B cell (primary cell): ENCODE measurements at regions not wholly inside any gene's neighbourhood (a gene's known extent, or its start where the extent isn't known, plus 50 kb on each side); places are given as distances from the start of the nearest gene placed in this dataset.

Experiments used
- ATAC-seq: fragments of 200-7000 bp; cut with Tn5 transposase; one replicate; pipeline ENCODE4 v1.10.0; 2021; ENCODE audit warnings: low read depth, mild to moderate bottlenecking, moderate number of reproducible peaks, moderate library complexity
- CTCF ChIA-PET: fragments of 350-600 bp; sonication (Branson Sonifier 250); formaldehyde crosslinking; loops from one replicate; lab custom pipeline; 2021; ENCODE audit warnings: antibody characterized with exemption, inconsistent platforms; lab: Charles Lee
- POLR2A ChIA-PET: fragments of 350-600 bp; sonication (Branson Sonifier 250); formaldehyde crosslinking; loops from one replicate; lab custom pipeline; 2021; ENCODE audit warnings: antibody characterized with exemption; lab: Charles Lee
- DNase-seq: peaks from one replicate; pipeline ENCODE4 v3.0.0; 2013
- H2AFZ ChIP-seq: 2 replicates; pipeline ENCODE4 v1.6.1; 2012; ENCODE audit warnings: mild to moderate bottlenecking, low read depth, low read length; ENCODE audit not compliant: insufficient read depth, poor library complexity, severe bottlenecking
- H3K27ac ChIP-seq, 2 donors: 1 replicate in 1 of 2; 2 replicates in 1 of 2; pipeline ENCODE4 v1.5.1; 2012 to 2013; ENCODE audit warnings: low read length in 2 of 2, mild to moderate bottlenecking in 2 of 2, moderate library complexity in 1 of 2
- H3K27me3 ChIP-seq, 4 experiments: fragments of 200-600 bp in 1 of 4; sonication (generic) in 1 of 4; replicated peaks in 1 of 4; 1 replicate in 2 of 4; 2 replicates in 2 of 4; pipeline versions ENCODE4 v1.6.1 to v1.7.0; 2013 to 2016; ENCODE audit warnings: low read length in 3 of 4, mild to moderate bottlenecking in 2 of 4, mixed read lengths in 1 of 4, moderate library complexity in 1 of 4; ENCODE audit not compliant: insufficient read depth in 4 of 4, control insufficient read depth in 3 of 4; ENCODE audit errors: control extremely low read depth in 1 of 4
- H3K36me3 ChIP-seq, 2 experiments: replicated peaks in 1 of 2; 1 replicate in 1 of 2; 2 replicates in 1 of 2; pipeline versions ENCODE4 v1.6.1 to v1.7.1; 2013; ENCODE audit warnings: low read length in 1 of 2; ENCODE audit not compliant: insufficient read depth in 2 of 2, control insufficient read depth in 1 of 2; ENCODE audit errors: control extremely low read depth in 1 of 2, extremely low read depth in 1 of 2
- H3K4me1 ChIP-seq, 2 donors: fragments of 200-600 bp in 1 of 2; sonication (generic) in 1 of 2; 1 replicate in 1 of 2; 2 replicates in 1 of 2; pipeline versions ENCODE4 v1.5.1 to v1.6.1; 2013 to 2017; ENCODE audit warnings: low read length in 2 of 2; ENCODE audit not compliant: control insufficient read depth in 2 of 2, insufficient read depth in 2 of 2
- H3K4me2 ChIP-seq: replicated peaks from 2 replicates; pipeline ENCODE3; 2012; ENCODE audit warnings: mild to moderate bottlenecking, low read depth, low read length; ENCODE audit not compliant: poor library complexity, severe bottlenecking
- H3K4me3 ChIP-seq, 5 experiments: fragments of 200-600 bp in 1 of 5; sonication (generic) in 1 of 5; 1 replicate in 3 of 5; 2 replicates in 2 of 5; pipeline versions ENCODE4 v1.5.1 to v1.7.0; 2011 to 2016; ENCODE audit warnings: low read length in 4 of 5, mild to moderate bottlenecking in 4 of 5, low read depth in 2 of 5, control low read depth in 1 of 5, moderate library complexity in 1 of 5; ENCODE audit not compliant: insufficient read depth in 1 of 5; ENCODE audit errors: control extremely low read depth in 1 of 5, extremely low read depth in 1 of 5
- H3K79me2 ChIP-seq: fragments of 200-600 bp; sonication (generic); one replicate; pipeline ENCODE4 v1.6.0; 2016; ENCODE audit warnings: low read length; ENCODE audit not compliant: control insufficient read depth, insufficient read depth
- H3K9ac ChIP-seq: fragments of 200-600 bp; sonication (generic); 2 replicates; pipeline ENCODE4 v1.6.1; 2017; ENCODE audit warnings: mild to moderate bottlenecking, low read length, moderate library complexity
- H3K9me3 ChIP-seq, 3 donors: one replicate each; pipeline versions ENCODE4 v1.6.1 to v1.7.1; 2013; ENCODE audit warnings: low read length in 2 of 3; ENCODE audit not compliant: control insufficient read depth in 2 of 3, insufficient read depth in 1 of 3; ENCODE audit errors: control extremely low read depth in 1 of 3
- H4K20me1 ChIP-seq: 2 replicates; pipeline ENCODE4 v1.6.0; 2012; ENCODE audit warnings: mild to moderate bottlenecking, low read length; ENCODE audit not compliant: insufficient read depth, control insufficient read depth, poor library complexity, severe bottlenecking
- H3K27ac Mint-ChIP-seq: one replicate; pipeline ENCODE4 v1.8.0; 2021; ENCODE audit warnings: mixed read lengths
- H3K27me3 Mint-ChIP-seq: one replicate; pipeline ENCODE4 v1.8.0; 2021; ENCODE audit warnings: mixed read lengths
- H3K4me1 Mint-ChIP-seq: one replicate; pipeline ENCODE4 v1.8.0; 2021; ENCODE audit warnings: mixed read lengths
- H3K4me3 Mint-ChIP-seq: one replicate; pipeline ENCODE4 v1.8.0; 2021; ENCODE audit warnings: mixed read lengths
- H3K9me3 Mint-ChIP-seq: one replicate; pipeline ENCODE4 v1.8.0; 2022; ENCODE audit warnings: mixed read lengths; ENCODE audit not compliant: insufficient read depth
- CTCF ChIP-seq: fragments of 200-600 bp; IDR thresholded peaks from one replicate; pipeline ENCODE4 v1.8.0; 2022; ENCODE audit warnings: antibody characterized with exemption, mild to moderate bottlenecking
- EZH2 ChIP-seq: IDR thresholded peaks from 2 replicates; pipeline ENCODE4 v1.6.1; 2012; ENCODE audit warnings: borderline replicate concordance, low read depth, mild to moderate bottlenecking, moderate library complexity, low read length; ENCODE audit not compliant: insufficient read depth, poor library complexity, severe bottlenecking
- WGBS: methylation state at CpG from one replicate; pipeline ENCODE4 v1.1.5; 2013; ENCODE audit warnings: missing lambda C conversion rate; ENCODE audit not compliant: insufficient coverage; 5-methylcytosine and 5-hydroxymethylcytosine counted together
- intact Hi-C: fragments of 100-400 bp; cut with micrococcal nuclease; formaldehyde crosslinking; loops from one replicate; pipeline ENCODE4 v1.10.0; 2022

DNA sequence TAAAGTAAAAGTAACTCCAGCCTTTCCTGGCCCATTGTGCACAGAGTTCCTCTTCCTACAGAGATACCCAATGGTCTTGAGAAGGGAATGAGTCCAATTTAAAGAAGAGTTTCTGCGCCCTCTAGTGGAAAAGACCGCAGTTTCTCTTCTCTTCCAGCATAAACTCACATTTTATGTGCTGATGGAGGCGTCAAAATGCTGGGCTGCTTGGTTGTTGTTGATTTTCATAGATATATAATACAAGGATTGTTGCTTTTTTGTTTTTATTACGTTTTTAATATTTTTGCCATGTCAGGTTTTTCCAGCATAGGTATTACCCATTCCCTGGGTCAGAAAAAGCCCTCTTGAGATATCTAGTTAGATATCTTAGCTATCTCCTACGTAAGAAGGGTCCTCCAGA lies 356.9 kb upstream of the STXBP6 start:
- no peaks in the 10 kb centered on the region for H3K79me2 ChIP-seq
- no peaks in the 10 kb centered on the region for H3K4me1 ChIP-seq
- H3K9me3 Mint-ChIP-seq: peaks cover 4% of the 10 kb centered on the region
- no peak overlapping the region for H2AFZ ChIP-seq
- H3K36me3 ChIP-seq: no peaks in the 10 kb centered on the region
- no peaks in the 10 kb centered on the region for H3K27me3 Mint-ChIP-seq
- DNase-seq: no peak
- no peak overlapping the region for H3K9ac ChIP-seq
- no peak for ATAC-seq
- no peak overlapping the region for H3K4me2 ChIP-seq
- intact Hi-C loops: no loop called here
- H3K27ac Mint-ChIP-seq: no peak overlapping the region
- ChIA-PET POLR2A (no interaction called here), CTCF (no interaction called here)
- no CpG with 5 or more reads among the region's 5 CpGs for WGBS
- H3K9me3 ChIP-seq: no peaks in the 10 kb centered on the region
- H3K27ac ChIP-seq: no peak overlapping the region
- no peaks in the 10 kb centered on the region for H3K4me1 Mint-ChIP-seq
- no peaks in the 10 kb centered on the region for H4K20me1 ChIP-seq
- H3K4me3 Mint-ChIP-seq: no peak overlapping the region
- no peaks in the 10 kb centered on the region for H3K27me3 ChIP-seq
- H3K4me3 ChIP-seq: no peak overlapping the region
- TF ChIP-seq EZH2 (no peak), CTCF (no peak)

DNA sequence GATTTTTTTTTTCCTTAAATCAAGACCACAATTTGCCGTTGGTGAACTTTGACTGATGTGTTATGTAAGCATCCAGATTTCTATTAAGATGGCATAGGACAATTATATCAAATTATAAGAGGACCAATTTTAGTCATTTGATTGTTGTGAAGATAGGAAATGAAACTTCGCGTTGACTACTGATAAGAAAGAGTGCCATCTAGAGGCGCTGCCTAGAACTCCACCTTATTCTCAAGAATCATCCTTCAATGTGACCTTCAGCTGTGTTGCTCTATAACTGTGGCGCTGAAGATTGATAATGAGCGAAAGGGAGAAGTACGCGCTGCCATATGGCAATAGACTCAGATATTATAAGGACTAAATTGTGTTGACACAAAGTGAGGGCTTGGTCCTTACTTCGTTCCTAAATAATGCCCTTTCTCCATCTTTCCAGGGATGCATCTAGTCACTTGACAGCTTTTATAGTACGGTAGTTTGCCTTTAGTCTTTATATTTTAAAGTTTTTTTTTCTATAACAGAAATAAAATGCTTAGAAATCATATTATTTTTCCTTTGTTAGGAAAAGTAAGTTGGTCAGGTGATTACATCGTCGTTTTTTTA lies 350.8 kb upstream of the STXBP6 start:
- no peaks in the 10 kb centered on the region for H3K27me3 ChIP-seq
- H3K27ac ChIP-seq: no peak overlapping the region
- intact Hi-C loops: no loop called here
- no peaks in the 10 kb centered on the region for H4K20me1 ChIP-seq
- ChIA-PET POLR2A (no interaction called here), CTCF (interaction anchor here (0.9 to 1.3 kb wide), 2 partner anchors 11 to 15 kb away, joined by 3 to 4 read pairs; no protein-coding TSS in a partner anchor)
- no peak overlapping the region for H3K4me2 ChIP-seq
- H3K79me2 ChIP-seq: no peaks in the 10 kb centered on the region
- H3K9ac ChIP-seq: no peak overlapping the region
- H2AFZ ChIP-seq: no peak overlapping the region
- no peaks in the 10 kb centered on the region for H3K9me3 ChIP-seq
- H3K27me3 Mint-ChIP-seq: peaks cover 3% of the 10 kb centered on the region
- H3K4me3 Mint-ChIP-seq: no peak overlapping the region
- no peak overlapping the region for H3K27ac Mint-ChIP-seq
- ATAC-seq (no peak), DNase-seq (peak; percentile 18)
- 50% methylated on average over 2 of the region's 12 CpGs for WGBS
- H3K9me3 Mint-ChIP-seq: no peaks in the 10 kb centered on the region
- no peaks in the 10 kb centered on the region for H3K4me1 Mint-ChIP-seq
- H3K4me3 ChIP-seq: no peak overlapping the region
- TF ChIP-seq EZH2: no peak
- TF ChIP-seq CTCF: peak; percentile 66
- no peaks in the 10 kb centered on the region for H3K36me3 ChIP-seq
- no peaks in the 10 kb centered on the region for H3K4me1 ChIP-seq
